Gastrocnemius medialis (tissue), 4 donors: ENCODE measurements at regions not wholly inside any gene's neighbourhood (a gene's known extent, or its start where the extent isn't known, plus 50 kb on each side); places are given as distances from the start of the nearest gene placed in this dataset.
A peak's percentile ranks its signal among the peaks of the same experiment; 100 is the strongest.

Experiments used
- ATAC-seq, 2 donors: fragments of 150-250 bp; one replicate each; pipeline ENCODE4 v1.9.1; 2016
- DNase-seq, 2 donors: peaks; one replicate each; pipeline ENCODE4 v3.0.0-alpha.2; 2019
- H3K27ac ChIP-seq, 4 donors: fragments of 200-600 bp; sonication (generic); 1 replicate in 1 of 4; 2 replicates in 3 of 4; pipeline ENCODE4 v1.5.1; 2016 to 2018; ENCODE audit warnings: mild to moderate bottlenecking in 2 of 4, moderate library complexity in 1 of 4
- H3K27me3 ChIP-seq, 3 donors: fragments of 200-600 bp; sonication (generic) in 2 of 3; 1 replicate in 1 of 3; 2 replicates in 2 of 3; pipeline versions ENCODE4 v1.5.1 to v1.6.0; 2016 to 2019; ENCODE audit warnings: mild to moderate bottlenecking in 1 of 3, moderate library complexity in 1 of 3
- H3K36me3 ChIP-seq, 2 donors: fragments of 200-600 bp; sonication (generic) in 1 of 2; one replicate each; pipeline ENCODE4 v1.5.1; 2017 to 2018
- H3K4me1 ChIP-seq, 2 donors: fragments of 200-600 bp; sonication (generic) in 1 of 2; one replicate each; pipeline ENCODE4 v1.5.1; 2016 to 2017; ENCODE audit warnings: mild to moderate bottlenecking in 2 of 2
- H3K4me3 ChIP-seq, 4 donors: fragments of 200-600 bp; sonication (generic) in 3 of 4; 1 replicate in 1 of 4; 2 replicates in 3 of 4; pipeline ENCODE4 v1.5.1; 2016 to 2019; ENCODE audit warnings: mild to moderate bottlenecking in 2 of 4
- H3K9me3 ChIP-seq, 3 donors: fragments of 200-600 bp; sonication (generic) in 2 of 3; 1 replicate in 1 of 3; 2 replicates in 2 of 3; pipeline ENCODE4 v1.5.1; 2016 to 2019
- POLR2A ChIP-seq, 2 donors: fragments of 450-650 bp; IDR thresholded peaks; one replicate each; pipeline ENCODE4 v1.6.1; 2017; ENCODE audit warnings: antibody characterized with exemption in 2 of 2, mild to moderate bottlenecking in 2 of 2, moderate library complexity in 2 of 2
- in situ Hi-C, 4 donors: fragments of 200-750 bp; cut with MboI; loops; one replicate each; pipeline versions ENCODE4 v1.15.0 to v1.8.0; 2017; ENCODE audit warnings: low sequenced_read_pairs in 4 of 4
- intact Hi-C: fragments of 100-400 bp; cut with DNase I; formaldehyde crosslinking; loops from one replicate; pipeline ENCODE4 v1.15.1; 2023; ENCODE audit warnings: low total_unique reads
- TF ChIP-seq, protein P1 (sequence below), 5 experiments: fragments of 450-650 bp in 3 of 5; fragments of 200-600 bp in 2 of 5; sonication (generic) in 2 of 5; IDR thresholded peaks in 4 of 5; conservative IDR thresholded peaks in 1 of 5; 1 replicate in 4 of 5; 2 replicates in 1 of 5; pipeline ENCODE4 v1.5.1; 2016 to 2019; ENCODE audit warnings: antibody characterized with exemption in 5 of 5, mild to moderate bottlenecking in 3 of 5, moderate library complexity in 3 of 5

DNA sequence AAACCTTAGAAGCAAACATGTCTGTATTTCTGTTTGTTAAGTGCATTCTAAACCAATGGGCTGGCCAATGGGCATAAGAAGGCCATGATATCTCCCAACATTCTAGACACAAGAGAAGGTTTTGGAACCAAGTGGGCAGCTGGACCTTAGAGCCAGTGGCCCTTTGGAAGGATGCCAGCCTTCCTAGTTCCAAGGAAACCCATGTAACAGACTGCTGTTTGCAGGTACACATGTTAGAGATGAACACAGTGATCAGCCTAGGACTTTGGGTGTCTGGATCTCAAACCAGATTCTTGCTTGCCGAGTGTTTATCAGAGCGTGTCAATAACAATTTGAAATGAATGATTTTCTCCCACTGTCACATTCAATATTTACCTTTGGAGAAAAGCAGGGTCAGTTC is 97.5 kb upstream of the COPS8 start:
- no peaks in the 10 kb centered on the region for H3K36me3 ChIP-seq
- H3K4me3 ChIP-seq = no peak overlapping the region
- ATAC-seq (no peak), DNase-seq (no peak)
- H3K27me3 ChIP-seq = no peaks in the 10 kb centered on the region
- TF ChIP-seq, protein P1, sequence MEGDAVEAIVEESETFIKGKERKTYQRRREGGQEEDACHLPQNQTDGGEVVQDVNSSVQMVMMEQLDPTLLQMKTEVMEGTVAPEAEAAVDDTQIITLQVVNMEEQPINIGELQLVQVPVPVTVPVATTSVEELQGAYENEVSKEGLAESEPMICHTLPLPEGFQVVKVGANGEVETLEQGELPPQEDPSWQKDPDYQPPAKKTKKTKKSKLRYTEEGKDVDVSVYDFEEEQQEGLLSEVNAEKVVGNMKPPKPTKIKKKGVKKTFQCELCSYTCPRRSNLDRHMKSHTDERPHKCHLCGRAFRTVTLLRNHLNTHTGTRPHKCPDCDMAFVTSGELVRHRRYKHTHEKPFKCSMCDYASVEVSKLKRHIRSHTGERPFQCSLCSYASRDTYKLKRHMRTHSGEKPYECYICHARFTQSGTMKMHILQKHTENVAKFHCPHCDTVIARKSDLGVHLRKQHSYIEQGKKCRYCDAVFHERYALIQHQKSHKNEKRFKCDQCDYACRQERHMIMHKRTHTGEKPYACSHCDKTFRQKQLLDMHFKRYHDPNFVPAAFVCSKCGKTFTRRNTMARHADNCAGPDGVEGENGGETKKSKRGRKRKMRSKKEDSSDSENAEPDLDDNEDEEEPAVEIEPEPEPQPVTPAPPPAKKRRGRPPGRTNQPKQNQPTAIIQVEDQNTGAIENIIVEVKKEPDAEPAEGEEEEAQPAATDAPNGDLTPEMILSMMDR (IDR thresholded peaks at IDR 0.05 in 4 of 5, conservative IDR thresholded peaks at IDR 0.05 in 1 of 5) = no peak
- TF ChIP-seq POLR2A (IDR thresholded peaks at IDR 0.05) = no peak
- peaks cover 18 to 38% of the 10 kb centered on the region in 2 donors for H3K4me1 ChIP-seq
- in situ Hi-C loops (no loop called here), intact Hi-C loops (loop anchor here (1.0 to 10.0 kb wide), 4 partner anchors 167 to 415 kb away; no protein-coding TSS in a partner anchor)
- peak overlapping the region; percentile 71 to 85 (median 80) for H3K27ac ChIP-seq
- H3K9me3 ChIP-seq = no peaks in the 10 kb centered on the region

DNA sequence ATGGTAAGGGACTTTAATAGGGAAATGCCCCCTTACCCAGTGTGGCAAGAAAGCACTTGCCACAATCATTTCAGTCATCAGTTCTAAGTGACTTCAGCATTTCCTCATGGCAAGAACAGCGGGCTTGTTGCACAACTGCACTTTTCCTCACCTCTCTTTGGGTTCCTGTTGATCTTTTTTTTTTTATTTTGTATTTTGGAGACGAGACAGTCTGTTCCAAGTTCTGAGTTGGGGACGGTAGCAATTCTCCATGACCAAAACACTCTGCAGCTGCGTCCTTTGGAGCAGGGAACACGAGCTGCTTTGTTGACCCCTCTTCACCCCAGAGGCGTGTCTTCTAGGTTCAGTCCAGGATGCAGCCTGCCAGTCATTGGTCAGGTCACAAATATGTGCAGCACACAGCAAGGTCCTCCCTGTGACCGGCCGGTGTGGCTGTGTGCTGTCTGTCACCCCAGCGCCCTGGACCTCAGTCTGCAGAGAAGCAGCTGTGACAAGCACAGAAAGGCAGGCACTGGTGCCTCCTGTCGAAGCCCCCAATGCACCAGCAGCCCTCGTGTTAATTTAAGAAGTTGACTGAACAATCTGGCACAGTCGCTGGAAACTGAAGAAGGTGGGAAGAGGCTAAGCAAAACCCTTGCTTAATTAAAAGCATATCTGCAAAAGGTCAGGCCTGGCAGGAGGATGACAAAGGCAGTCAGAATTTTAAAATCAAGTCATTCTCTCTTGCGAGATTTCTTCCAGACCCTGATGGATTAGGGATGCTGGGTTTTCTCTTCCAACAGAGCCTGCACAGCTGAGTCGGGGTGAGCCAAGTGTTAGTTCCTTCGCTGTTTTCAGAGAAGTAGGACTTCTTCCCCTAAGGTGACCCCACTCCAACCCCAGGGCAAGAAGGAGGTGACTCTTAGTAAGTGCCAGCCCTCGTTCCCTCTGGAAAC is 96.7 kb upstream of the COPS8 start:
- Histone ChIP-seq H3K9me3 (no peaks in the 10 kb centered on the region), H3K36me3 (no peaks in the 10 kb centered on the region), H3K27me3 (no peaks in the 10 kb centered on the region), H3K4me3 (peak overlapping the region in 2 of 4 donors; percentile 8 to 16), H3K27ac (peak overlapping the region; percentile 71 to 85 (median 81)), H3K4me1 (peaks cover 18 to 38% of the 10 kb centered on the region in 2 donors)
- ATAC-seq (peak; percentile 89 to 92), DNase-seq (peak; percentile 84 to 92)
- in situ Hi-C loops = no loop called here
- TF ChIP-seq, protein P1 (IDR thresholded peaks at IDR 0.05 in 4 of 5, conservative IDR thresholded peaks at IDR 0.05 in 1 of 5) = no peak
- TF ChIP-seq POLR2A (IDR thresholded peaks at IDR 0.05) = peak; percentile 47 to 71
- intact Hi-C loops = loop anchor here (1.0 to 10.0 kb wide), 7 partner anchors 96 to 416 kb away; partner anchors contain the start of gene COPS8

DNA sequence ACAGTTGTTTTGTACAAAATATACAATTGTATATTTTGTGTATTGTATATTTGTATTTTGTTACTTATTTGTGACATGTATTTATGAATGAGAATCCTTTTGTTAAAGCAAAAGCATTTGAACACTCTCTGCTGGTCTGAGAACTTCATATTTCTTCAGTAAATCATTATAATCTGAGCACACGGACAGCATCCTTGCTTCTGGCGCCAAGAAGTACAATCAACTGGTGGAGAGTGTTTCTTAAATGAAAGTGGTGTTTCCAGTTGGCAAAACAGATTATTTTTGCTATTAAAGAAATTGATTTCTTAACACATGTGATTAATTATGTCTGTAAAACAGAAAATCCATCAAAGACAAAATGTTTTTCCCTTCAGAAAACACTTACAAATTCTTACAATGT is 95.1 kb upstream of the COPS8 start:
- Histone ChIP-seq H3K4me3 (no peak overlapping the region), H3K9me3 (no peaks in the 10 kb centered on the region), H3K36me3 (no peaks in the 10 kb centered on the region), H3K27me3 (no peaks in the 10 kb centered on the region), H3K27ac (peak overlapping the region; percentile 71 to 85 (median 81)), H3K4me1 (peaks cover 18 to 38% of the 10 kb centered on the region in 2 donors)
- intact Hi-C loops = loop anchor here (10.0 kb wide), 1 partner anchor 746 kb away; no protein-coding TSS in a partner anchor
- no peak for DNase-seq
- TF ChIP-seq, protein P1 (IDR thresholded peaks at IDR 0.05 in 4 of 5, conservative IDR thresholded peaks at IDR 0.05 in 1 of 5) = no peak
- TF ChIP-seq POLR2A (IDR thresholded peaks at IDR 0.05) = no peak
- no peak for ATAC-seq
- in situ Hi-C loops = no loop called here

DNA sequence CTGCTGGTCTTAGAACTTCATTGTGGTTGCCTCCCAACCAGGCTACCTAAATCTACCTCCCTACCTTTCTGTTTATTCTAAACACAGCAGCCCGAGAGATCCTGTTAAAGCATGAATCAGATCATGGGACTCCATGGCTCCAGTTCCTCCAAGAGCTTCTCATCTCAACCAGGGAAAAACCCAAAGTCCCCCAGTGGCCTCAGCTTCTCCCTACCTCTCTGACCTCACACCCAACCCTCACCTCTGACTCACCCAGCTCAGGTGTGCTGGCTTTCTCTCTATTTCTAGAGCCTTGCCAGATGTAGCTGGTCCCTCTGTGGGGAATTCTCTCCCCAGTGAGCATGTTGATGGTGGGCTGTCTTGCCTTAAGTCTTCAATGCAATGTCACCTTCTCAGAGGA is 93.8 kb upstream of the COPS8 start:
- no peak for TF ChIP-seq POLR2A (IDR thresholded peaks at IDR 0.05)
- TF ChIP-seq, protein P1 (IDR thresholded peaks at IDR 0.05 in 4 of 5, conservative IDR thresholded peaks at IDR 0.05 in 1 of 5) = no peak
- Histone ChIP-seq H3K36me3 (no peaks in the 10 kb centered on the region), H3K4me3 (no peak overlapping the region), H3K27ac (no peak overlapping the region), H3K9me3 (no peaks in the 10 kb centered on the region), H3K27me3 (no peaks in the 10 kb centered on the region), H3K4me1 (peaks cover 18 to 32% of the 10 kb centered on the region in 2 donors)
- ATAC-seq = no peak
- in situ Hi-C loops = no loop called here
- intact Hi-C loops = loop anchor here (10.0 kb wide), 1 partner anchor 747 kb away; no protein-coding TSS in a partner anchor
- DNase-seq = no peak
